ENCODE measurements at regions not wholly inside any gene's neighbourhood (a gene's known extent, or its start where the extent isn't known, plus 50 kb on each side); places are given as distances from the start of the nearest gene placed in this dataset.
A peak's percentile ranks its signal among the peaks of the same experiment; 100 is the strongest.

DNA sequence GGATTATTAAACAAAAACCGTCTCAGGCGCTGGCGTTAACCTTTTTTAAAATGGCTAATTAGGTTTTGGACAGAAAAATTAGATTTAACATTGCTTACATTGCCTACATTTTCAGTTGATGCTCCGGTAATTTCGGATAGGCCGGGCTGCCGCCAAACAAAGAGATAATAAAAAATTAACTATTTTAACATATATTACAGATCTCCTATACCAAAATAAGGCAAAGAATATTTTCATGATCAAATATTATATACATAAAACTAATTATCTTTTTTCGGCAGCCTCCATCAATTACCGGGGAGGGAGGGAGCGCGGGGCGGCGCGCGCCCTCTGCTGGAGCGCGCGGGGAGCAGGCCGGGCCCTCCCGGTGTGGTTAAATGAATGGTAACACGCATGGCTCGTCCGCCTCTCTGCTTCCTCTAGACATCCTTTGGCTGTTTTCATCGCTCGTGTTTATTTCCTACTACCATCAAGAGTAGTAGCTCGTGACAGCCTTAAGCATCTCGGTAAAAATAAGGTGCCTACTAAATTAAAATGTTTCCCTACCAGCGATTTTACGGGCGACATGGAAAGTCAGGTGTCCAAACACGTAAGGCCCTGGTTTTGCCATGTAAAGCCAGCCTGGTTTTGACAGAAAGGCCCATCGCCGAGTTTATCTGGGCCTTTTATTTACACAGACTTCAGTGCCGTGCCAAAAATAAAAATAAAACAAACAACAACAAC, 52.4 kb upstream of the TMEM33 start:
- TF ChIP-seq POLR2A (IDR thresholded peaks at IDR 0.05; ENCODE audit: low read depth), result no peak
- TF ChIP-seq, protein P1, sequence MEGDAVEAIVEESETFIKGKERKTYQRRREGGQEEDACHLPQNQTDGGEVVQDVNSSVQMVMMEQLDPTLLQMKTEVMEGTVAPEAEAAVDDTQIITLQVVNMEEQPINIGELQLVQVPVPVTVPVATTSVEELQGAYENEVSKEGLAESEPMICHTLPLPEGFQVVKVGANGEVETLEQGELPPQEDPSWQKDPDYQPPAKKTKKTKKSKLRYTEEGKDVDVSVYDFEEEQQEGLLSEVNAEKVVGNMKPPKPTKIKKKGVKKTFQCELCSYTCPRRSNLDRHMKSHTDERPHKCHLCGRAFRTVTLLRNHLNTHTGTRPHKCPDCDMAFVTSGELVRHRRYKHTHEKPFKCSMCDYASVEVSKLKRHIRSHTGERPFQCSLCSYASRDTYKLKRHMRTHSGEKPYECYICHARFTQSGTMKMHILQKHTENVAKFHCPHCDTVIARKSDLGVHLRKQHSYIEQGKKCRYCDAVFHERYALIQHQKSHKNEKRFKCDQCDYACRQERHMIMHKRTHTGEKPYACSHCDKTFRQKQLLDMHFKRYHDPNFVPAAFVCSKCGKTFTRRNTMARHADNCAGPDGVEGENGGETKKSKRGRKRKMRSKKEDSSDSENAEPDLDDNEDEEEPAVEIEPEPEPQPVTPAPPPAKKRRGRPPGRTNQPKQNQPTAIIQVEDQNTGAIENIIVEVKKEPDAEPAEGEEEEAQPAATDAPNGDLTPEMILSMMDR (IDR thresholded peaks at IDR 0.05), result peak; percentile 64 to 92 (median 92)
